MCF 10A (cell line): ENCODE measurements at regions not wholly inside any gene's neighbourhood (a gene's known extent, or its start where the extent isn't known, plus 50 kb on each side); places are given as distances from the start of the nearest gene placed in this dataset.

Source experiments
- BruUV-seq: library from RNA; stranded (reverse); fragments of 400-500 nt; replicated peaks from 2 replicates; lab custom pipeline; 2021; lab: Mats Ljungman, UMichigan
- CTCF ChIA-PET: fragments of 300-600 bp; sonication (Branson Sonifier 250); formaldehyde crosslinking; extraction: SDS; loops from one replicate; lab custom pipeline; 2021; ENCODE audit warnings: antibody characterized with exemption, inconsistent platforms; lab: Yijun Ruan, JAX
- POLR2A ChIA-PET: fragments of 300-600, 350-650 bp; sonication (Branson Sonifier 250); formaldehyde crosslinking; extraction: SDS; loops from one replicate; lab custom pipeline; 2020; ENCODE audit warnings: antibody characterized with exemption, inconsistent platforms; lab: Yijun Ruan, JAX
- DNase-seq: peaks from one replicate; pipeline ENCODE4 v3.0.0-alpha.2; 2018; ENCODE audit not compliant: unreplicated experiment
- H3K27ac Mint-ChIP-seq: one replicate; pipeline ENCODE4 v1.8.0; 2022; ENCODE audit warnings: mild to moderate bottlenecking, low read depth, mixed read lengths; ENCODE audit not compliant: unreplicated experiment
- H3K27me3 Mint-ChIP-seq: one replicate; pipeline ENCODE4 v1.8.0; 2022; ENCODE audit warnings: mixed read lengths; ENCODE audit not compliant: insufficient read depth, unreplicated experiment
- H3K36me3 Mint-ChIP-seq: one replicate; pipeline ENCODE4 v1.8.0; 2022; ENCODE audit warnings: mild to moderate bottlenecking, moderate library complexity, mixed read lengths; ENCODE audit not compliant: insufficient read depth, unreplicated experiment
- H3K4me1 Mint-ChIP-seq: one replicate; pipeline ENCODE4 v1.8.0; 2022; ENCODE audit warnings: mixed read lengths; ENCODE audit not compliant: insufficient read depth, unreplicated experiment
- H3K4me3 Mint-ChIP-seq: one replicate; pipeline ENCODE4 v1.8.0; 2022; ENCODE audit warnings: mild to moderate bottlenecking, moderate library complexity, mixed read lengths; ENCODE audit not compliant: unreplicated experiment
- H3K9me3 Mint-ChIP-seq: one replicate; pipeline ENCODE4 v1.8.0; 2022; ENCODE audit warnings: mixed read lengths; ENCODE audit not compliant: unreplicated experiment
- intact Hi-C: fragments of 100-400 bp; cut with micrococcal nuclease; formaldehyde crosslinking; loops from 2 replicates; pipeline ENCODE4 v1.14.1; 2022
- TF ChIP-seq, protein P1 (sequence below): fragments of 200-600 bp; IDR thresholded peaks from one replicate; pipeline ENCODE4 v1.8.0; 2022; ENCODE audit warnings: antibody characterized with exemption, mild to moderate bottlenecking; ENCODE audit not compliant: unreplicated experiment

DNA sequence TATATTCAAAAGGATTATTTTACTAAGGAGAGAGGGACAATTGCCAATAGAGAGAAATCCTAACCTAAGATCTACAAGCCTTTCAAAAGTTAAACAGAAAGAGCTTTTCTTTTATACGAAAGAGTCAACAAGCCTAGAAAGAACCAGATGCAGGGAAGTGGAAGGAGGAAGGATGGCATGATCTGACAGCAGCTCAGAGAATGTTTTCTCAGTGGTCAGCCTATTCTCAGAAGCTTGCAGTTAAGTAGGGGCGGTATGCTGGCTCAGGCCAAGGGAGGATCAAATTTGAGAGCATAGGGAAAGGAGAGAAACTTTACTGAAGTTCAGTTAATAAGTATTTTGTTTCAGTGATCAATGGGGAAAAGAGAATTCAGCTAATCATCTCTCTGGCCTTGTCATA, 88.0 kb upstream of the FTMT start:
- CTCF ChIA-PET: no interaction called here
- Mint-ChIP-seq H3K9me3 (no peaks in the 10 kb centered on the region), H3K27me3 (no peaks in the 10 kb centered on the region), H3K36me3 (no peaks in the 10 kb centered on the region), H3K27ac (no peak overlapping the region), H3K4me1 (no peaks in the 10 kb centered on the region), H3K4me3 (no peak overlapping the region)
- BruUV-seq: no TSS peak
- DNase-seq: no peak
- TF ChIP-seq, protein P1, sequence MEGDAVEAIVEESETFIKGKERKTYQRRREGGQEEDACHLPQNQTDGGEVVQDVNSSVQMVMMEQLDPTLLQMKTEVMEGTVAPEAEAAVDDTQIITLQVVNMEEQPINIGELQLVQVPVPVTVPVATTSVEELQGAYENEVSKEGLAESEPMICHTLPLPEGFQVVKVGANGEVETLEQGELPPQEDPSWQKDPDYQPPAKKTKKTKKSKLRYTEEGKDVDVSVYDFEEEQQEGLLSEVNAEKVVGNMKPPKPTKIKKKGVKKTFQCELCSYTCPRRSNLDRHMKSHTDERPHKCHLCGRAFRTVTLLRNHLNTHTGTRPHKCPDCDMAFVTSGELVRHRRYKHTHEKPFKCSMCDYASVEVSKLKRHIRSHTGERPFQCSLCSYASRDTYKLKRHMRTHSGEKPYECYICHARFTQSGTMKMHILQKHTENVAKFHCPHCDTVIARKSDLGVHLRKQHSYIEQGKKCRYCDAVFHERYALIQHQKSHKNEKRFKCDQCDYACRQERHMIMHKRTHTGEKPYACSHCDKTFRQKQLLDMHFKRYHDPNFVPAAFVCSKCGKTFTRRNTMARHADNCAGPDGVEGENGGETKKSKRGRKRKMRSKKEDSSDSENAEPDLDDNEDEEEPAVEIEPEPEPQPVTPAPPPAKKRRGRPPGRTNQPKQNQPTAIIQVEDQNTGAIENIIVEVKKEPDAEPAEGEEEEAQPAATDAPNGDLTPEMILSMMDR: no peak
- POLR2A ChIA-PET: no interaction called here
- intact Hi-C loops: no loop called here

DNA sequence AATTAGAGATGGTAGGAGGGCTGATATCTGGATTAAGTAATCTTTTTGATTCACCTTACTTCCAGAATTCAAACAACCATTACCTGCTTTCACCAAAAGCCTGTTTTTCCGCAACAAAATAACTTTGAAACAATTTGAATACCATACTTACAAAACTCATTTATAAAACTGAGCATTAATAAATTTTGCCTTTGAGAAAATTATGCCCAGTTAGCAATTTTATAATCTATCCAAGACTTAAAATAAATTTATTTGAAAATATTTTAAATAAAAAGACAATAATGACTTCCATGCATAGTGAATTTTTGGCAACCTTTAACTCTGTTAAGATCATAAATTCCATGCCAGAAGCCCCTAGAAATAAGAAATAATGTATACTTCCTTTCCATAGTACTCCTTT, 71.3 kb upstream of the FTMT start:
- no TSS peak for BruUV-seq
- DNase-seq: no peak
- ChIA-PET POLR2A (no interaction called here), CTCF (no interaction called here)
- intact Hi-C loops: no loop called here
- Mint-ChIP-seq H3K36me3 (peaks cover 1% of the 10 kb centered on the region), H3K27me3 (no peaks in the 10 kb centered on the region), H3K9me3 (no peaks in the 10 kb centered on the region), H3K4me1 (no peaks in the 10 kb centered on the region), H3K27ac (no peak overlapping the region), H3K4me3 (no peak overlapping the region)
- TF ChIP-seq, protein P1: no peak

DNA sequence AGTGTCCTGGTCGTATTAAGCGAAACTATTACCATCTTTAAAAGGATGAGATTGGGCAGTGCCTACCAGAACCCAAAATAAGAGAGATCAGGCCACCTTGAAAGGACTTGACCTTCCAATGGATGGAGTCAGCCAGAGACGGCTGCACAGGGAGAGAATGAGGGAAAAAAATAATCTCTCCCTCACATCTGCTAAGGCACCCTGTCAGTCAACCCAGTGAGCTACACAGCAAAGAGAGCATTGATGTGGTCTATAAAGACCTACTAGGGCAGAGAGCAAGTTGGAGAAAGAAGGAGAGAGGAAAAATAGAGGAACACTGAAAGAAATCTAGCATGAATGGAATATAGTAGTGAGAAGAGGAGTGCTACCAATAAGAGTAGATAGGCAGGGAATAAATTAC, 68.0 kb upstream of the FTMT start:
- Mint-ChIP-seq H3K4me1 (no peaks in the 10 kb centered on the region), H3K36me3 (no peaks in the 10 kb centered on the region), H3K9me3 (no peaks in the 10 kb centered on the region), H3K4me3 (no peak overlapping the region), H3K27me3 (no peaks in the 10 kb centered on the region), H3K27ac (no peak overlapping the region)
- BruUV-seq: no TSS peak
- ChIA-PET POLR2A (no interaction called here), CTCF (no interaction called here)
- no peak for DNase-seq
- TF ChIP-seq, protein P1: no peak
- intact Hi-C loops: no loop called here

DNA sequence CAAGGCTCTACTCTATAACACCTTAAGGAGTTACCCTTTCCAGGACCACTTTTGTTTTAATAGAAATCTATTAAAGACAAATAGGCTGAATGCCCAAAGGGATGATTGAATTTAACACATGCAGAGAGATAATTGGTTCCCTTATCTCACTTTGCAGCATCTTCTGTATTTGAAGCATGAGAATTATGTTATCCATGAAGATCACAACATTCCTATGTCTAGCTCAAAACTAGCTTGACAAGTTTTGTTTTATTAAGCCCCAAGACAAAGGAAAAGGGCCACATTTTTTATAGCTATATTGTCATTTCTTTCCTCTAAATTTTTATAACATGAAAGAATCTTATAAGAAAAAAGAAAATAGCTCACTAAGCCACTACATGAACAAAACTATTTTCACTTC, 57.9 kb upstream of the FTMT start:
- Mint-ChIP-seq H3K36me3 (no peaks in the 10 kb centered on the region), H3K4me1 (no peaks in the 10 kb centered on the region), H3K4me3 (no peak overlapping the region), H3K27ac (no peak overlapping the region), H3K9me3 (no peaks in the 10 kb centered on the region), H3K27me3 (no peaks in the 10 kb centered on the region)
- no peak for DNase-seq
- POLR2A ChIA-PET: no interaction called here
- intact Hi-C loops: no loop called here
- BruUV-seq: no TSS peak
- TF ChIP-seq, protein P1: no peak
- CTCF ChIA-PET: interaction anchor here (0.7 kb wide), 1 partner anchor 12 kb away, joined by 3 read pairs; no protein-coding TSS in a partner anchor
